ENCODE measurements at regions not wholly inside any gene's neighbourhood (a gene's known extent, or its start where the extent isn't known, plus 50 kb on each side); places are given as distances from the start of the nearest gene placed in this dataset.

DNA sequence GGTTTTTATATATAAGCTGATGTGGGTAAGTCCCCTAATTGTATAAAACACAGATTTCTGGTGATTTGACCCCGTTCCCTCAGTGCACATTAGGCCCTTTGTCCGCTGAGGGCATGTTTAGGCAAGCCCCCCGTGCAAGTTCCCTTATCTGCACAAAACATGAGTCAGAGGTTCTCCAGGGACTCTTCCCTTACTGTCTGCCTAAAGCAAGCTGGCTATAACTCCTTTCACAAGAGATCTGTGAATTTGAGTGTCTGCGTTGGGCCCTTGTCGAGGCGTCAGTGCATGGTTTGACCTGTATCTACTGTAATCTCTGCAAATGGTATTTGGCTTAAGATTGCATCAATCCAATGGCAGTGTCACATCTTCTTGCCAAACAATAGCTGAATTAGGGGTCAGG, 712.8 kb downstream of the CDH8 start:
- DNase-seq (ENCODE audit: low read depth in 2 of 2): no peak

DNA sequence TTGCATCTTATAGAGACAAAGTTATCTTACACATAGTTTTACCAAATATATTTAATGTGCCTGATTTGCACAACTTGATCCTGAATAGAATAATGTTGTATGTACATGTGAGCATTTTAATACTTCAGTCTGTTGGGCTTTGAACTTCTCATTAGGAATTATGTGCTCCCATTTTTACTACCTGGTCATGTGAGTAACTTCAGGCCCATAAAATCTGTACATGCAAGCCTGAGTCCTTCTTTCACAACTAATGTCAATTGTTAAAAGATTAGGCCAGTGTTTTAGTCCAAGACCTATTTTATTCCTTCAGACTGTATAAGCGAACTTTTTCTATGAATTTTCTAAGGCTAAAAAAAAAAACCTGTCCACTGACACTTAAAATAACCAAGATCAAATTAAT, 715.4 kb downstream of the CDH8 start:
- DNase-seq (ENCODE audit: low read depth in 2 of 2): no peak

GRCh38 chr16:61313931-61314330, 722.3 kb downstream of the CDH8 start:
- no peak for DNase-seq (ENCODE audit: low read depth in 2 of 2)

DNA sequence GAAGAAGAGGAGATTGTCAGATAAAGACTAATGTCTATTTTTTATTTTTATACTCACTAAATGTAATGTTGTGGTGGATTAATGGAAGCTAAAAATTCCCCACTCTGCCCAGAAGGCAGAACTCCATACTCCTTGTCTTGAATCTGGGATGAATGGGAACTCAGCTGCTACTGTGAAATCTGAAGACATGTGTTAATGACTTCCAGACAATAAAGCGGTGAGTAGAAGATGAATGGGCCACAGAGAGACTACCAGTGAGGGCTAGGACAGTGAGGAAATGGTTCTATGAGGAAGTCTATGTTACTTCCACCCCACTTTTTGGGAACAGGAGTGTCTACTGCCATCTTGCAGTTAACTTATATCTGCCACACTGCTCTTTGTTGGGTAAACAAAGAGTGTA, 726.9 kb downstream of the CDH8 start:
- DNase-seq (ENCODE audit: low read depth in 2 of 2): no peak

- DNase-seq (ENCODE audit: low read depth in 2 of 2): no peak
Observed at GRCh38 chr16:61306204-61306603, 730.0 kb downstream of the CDH8 start.

DNA sequence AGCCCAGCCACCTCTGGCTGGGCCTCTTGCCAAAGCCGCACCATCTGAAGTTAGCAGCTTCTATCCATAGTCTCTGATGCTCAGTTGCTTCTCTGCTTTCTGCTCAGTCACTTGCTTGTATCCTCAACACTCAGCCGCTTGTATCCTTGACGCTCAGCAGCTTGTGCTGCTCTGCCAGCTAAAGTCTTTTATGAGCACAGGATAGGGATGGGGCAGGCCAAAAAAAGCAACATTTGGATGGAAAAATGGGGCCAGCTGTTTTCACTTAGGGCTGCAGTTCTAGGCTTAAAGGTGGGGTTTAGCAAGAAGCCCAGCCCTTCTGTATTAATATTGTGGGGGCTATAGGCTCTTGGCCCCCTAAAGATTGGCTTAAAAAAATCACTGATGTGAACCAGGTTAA, 739.4 kb downstream of the CDH8 start:
- no peak for DNase-seq (ENCODE audit: low read depth in 2 of 2)

DNA sequence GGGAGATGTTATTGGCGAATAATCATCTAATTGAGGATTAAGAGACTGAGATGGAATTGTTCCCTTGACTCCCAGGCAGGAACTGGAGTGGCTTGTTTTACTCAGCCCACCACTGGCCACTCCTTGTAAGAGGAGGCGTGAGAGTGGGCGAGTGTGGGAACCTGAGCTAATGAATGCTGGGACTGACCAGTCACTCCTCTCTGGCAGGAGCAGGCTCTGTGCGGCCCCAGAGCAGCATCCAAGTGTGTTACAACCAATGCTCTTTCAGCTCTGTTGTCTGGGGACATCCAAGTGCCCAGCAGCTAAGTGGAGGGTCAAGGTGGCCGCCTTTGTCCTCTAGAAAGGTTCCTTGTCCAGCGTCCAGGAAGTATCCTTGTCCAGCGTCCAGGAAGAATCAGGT, 739.9 kb downstream of the CDH8 start:
- no peak for DNase-seq (ENCODE audit: low read depth in 2 of 2)

DNA sequence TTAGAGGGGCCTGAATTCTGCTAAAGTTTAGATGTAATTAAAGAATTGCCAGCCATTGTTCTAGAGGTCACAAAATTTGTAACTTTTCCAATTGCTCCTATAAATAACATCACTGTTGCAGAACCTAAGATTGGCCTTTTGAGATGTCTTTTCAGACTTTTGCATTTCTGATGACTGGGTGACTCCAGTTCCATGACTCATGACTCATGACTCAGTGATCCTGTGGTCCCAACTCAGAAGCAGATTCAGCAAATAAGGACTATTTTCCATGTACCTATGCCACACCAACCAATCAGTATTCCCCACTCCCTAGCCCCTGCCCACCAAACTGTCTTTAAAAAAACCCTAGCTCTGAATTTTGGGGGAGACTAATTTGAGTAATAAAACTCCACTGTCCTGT, 740.9 kb downstream of the CDH8 start:
- DNase-seq (ENCODE audit: low read depth in 2 of 2): no peak

GRCh38 chr16:61289141-61289540, 747.1 kb downstream of the CDH8 start:
- no peak for DNase-seq (ENCODE audit: low read depth in 2 of 2)

- no peak for DNase-seq (ENCODE audit: low read depth in 2 of 2)
Observed at GRCh38 chr16:61277849-61278248, 758.4 kb downstream of the CDH8 start.

DNA sequence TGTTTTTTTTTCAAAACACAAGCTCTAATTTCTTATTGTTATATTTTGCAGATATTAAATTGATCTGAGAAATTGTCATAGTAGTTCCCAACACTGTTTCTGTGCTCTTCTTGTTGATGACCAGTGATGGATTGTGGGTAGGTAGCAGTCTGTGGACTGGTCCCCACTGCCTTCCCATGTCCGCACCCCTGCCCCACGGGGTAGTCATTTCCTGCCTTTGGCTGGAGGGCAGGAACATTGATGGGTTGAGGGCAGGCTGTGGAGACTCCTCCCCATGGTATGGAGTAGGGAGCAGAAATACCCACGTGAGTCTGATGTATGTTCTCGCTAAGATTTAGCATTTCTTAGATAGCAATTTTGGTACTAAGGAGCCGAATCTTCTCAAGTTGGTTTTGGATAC, 762.0 kb downstream of the CDH8 start:
- DNase-seq (ENCODE audit: low read depth in 2 of 2): no peak

DNA sequence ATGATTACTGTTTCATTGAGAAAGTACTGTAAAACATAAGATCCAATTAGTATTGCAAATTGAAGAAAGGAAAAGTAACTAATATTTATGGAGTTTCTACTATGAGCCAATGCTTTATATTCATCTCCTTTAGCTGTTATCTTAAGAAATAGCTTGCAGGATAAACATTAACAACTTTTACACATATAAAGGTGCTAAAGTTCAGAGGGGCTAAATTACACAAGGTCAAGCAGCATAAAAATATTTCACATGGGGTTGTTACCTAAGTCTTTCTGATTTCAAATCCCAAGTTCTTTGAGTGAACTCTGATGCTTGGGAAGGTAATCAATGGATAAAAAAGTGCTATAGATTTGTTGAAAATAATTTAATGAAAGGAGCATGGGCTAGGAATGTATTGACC, 765.5 kb downstream of the CDH8 start:
- no peak for DNase-seq (ENCODE audit: low read depth in 2 of 2)

GRCh38 chr16:61263400-61263799, 772.8 kb downstream of the CDH8 start:
- DNase-seq (ENCODE audit: low read depth in 2 of 2): no peak

DNA sequence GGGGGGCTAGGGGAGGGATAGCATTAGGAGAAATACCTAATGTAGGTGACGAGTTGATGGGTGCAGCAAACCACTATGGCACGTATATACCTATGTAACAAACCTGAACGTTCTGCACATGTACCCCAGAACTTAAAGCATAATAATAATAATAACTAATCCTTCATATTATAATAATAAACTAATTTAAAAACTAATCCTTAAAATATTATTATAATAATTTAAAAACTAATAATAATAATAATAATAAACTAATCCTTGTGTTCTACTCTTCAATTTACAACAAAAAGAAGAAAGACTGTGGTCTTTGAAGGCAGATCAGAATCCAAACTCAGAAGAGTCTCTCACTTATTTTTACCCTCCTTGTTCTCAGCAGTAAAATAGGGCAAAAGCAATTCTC, 774.9 kb downstream of the CDH8 start:
- no peak for DNase-seq (ENCODE audit: low read depth in 2 of 2)

DNA sequence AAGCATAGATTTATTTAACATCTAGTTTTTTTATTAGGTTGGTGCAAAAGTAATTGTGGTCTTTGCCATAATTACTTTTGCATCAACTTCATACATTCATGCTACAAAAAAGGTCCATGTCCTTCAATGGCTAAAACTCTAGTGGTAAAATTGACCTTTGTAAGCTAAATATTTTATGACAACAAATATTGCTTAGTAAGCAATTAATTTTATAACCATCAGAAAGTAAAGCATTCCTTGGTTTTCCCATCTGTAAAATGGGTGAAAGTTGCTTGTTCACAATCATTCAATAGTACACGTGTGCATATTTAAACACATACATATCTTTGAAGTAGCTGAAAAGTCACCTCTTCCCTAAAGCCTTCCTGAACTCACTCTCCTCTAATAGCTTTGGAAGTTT, 789.6 kb downstream of the CDH8 start:
- no peak for DNase-seq (ENCODE audit: low read depth in 2 of 2)

DNA sequence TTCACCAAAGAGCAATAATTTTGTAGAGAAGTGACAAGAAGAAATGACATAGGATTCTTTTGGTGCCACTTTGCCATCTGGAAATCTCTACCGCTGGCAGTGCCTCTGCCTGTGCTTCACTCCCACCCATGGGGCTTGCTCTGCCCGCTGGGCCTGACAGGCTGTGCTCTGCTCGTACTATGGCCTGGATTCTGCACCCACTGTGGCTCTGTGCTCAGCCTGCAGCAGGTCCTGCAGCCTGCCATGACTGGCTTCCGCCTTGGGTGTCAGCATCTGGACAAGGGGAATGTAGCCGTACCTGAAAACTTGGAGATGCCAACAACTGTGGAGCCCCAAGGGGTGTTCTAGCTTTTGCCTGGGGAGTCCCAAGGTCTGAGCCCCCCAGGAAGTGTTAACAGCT, 792.3 kb downstream of the CDH8 start:
- DNase-seq (ENCODE audit: low read depth in 2 of 2): no peak

DNA sequence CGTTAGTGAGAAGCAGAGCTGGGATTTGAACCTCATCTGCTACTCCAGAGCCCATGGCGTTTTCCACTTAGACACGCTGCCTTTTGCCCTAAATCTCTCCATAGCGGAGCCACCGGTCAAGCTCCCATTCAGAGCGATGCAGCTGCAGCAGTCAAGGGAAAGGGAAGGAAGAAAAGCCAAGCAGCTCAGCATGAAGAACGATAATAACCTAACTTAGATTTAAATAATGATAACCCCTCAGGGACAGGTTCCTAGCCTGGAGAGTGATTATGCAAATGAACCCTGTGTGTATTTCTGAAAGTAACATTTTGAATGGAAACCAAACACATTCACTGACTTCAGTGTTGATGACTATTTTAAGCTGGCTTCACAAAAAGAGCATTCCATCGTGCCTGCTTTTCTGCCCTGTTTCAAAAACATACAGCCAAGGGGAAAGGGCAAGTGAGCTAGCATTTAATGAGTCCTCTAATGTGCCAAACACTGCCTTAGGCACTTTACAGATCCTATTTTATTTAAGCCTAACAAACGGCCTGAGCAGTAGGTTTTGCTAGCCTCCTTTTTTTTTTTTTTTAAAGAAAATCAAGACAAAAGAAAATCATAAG, 798.3 kb downstream of the CDH8 start:
- DNase-seq (ENCODE audit: low read depth in 2 of 2): no peak

DNA sequence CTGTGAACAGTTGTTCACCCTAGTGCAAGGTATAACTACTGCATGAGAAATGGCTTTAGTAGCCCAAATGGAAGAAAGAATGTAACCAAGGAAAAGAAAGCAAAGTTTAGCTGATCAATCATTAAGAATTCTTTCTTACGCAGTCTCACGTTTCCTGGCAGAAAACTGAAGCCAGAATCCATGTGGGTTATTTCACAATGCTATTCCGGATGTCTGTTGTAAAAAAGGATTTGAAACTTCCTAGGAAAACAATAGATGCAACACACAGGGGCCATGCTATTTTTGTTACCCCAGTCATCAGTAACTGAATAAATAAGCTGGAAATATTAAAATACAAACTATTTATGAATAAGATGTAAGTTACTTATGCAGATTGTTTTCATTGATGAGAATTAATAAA, 802.5 kb downstream of the CDH8 start:
- DNase-seq (ENCODE audit: low read depth in 2 of 2): no peak

DNA sequence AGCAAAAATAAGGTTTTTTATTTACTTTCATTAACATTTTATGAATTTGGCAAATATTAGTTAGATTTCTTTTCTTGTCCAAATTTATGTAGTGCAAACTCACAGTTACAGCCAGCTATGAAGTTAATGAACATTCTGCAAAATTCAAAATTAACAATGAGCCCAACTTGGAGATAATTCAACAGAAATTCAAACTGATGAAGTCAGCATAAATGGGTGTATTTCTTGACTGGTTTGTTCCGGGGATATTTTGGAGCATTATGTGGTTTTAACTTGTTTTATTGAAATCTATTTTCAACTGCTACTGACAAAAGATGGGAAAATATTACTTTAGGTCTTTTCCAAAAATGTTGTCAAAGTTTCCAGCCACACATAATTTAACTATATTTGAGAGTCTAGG, 807.9 kb downstream of the CDH8 start:
- no peak for DNase-seq (ENCODE audit: low read depth in 2 of 2)

GRCh38 chr16:61215605-61216004, 820.6 kb downstream of the CDH8 start:
- DNase-seq (ENCODE audit: low read depth in 2 of 2): no peak

DNA sequence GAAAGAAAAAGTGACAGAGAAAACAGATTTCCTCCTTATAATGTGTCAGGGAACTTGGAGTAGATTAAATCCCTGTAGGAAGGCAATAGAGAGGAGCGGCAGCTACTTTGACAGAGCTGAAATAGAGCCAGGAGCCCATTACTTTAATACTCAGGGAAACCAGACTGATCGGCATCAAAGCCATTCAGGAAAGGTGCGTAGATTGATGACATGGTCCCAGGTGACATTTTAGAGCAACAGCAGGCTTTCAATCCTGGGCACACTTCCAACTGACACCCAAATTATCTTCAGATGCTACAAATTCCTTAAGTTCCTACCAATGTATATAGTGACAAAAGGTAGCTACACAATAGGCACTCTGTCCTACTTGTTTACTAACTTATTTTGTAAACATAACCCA, 821.5 kb downstream of the CDH8 start:
- DNase-seq (ENCODE audit: low read depth in 2 of 2): no peak

- no peak for DNase-seq (ENCODE audit: low read depth in 2 of 2)
Observed at GRCh38 chr16:61210076-61210475, 826.2 kb downstream of the CDH8 start.

DNA sequence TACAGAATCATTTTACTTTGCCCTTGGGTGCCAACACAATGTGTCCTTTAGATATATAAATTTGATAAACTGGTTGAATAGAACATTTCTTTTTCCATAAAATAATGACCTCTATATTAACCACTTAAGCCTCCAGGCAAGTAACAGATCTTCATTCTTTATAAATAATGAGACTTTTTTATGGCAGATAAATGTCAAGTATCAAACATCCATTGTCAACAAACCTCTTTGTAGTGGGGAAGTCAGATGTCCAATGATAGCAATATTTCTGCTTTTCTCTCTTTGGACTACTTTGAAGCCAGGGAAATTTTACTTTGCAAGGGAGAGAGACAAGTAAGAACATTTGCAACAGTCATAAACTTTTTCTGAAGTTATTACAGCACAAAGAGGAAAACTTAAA, 841.2 kb downstream of the CDH8 start:
- DNase-seq (ENCODE audit: low read depth in 2 of 2): no peak

- no peak for DNase-seq (ENCODE audit: low read depth in 2 of 2)
Observed at GRCh38 chr16:61194573-61194972, 841.7 kb downstream of the CDH8 start.

DNA sequence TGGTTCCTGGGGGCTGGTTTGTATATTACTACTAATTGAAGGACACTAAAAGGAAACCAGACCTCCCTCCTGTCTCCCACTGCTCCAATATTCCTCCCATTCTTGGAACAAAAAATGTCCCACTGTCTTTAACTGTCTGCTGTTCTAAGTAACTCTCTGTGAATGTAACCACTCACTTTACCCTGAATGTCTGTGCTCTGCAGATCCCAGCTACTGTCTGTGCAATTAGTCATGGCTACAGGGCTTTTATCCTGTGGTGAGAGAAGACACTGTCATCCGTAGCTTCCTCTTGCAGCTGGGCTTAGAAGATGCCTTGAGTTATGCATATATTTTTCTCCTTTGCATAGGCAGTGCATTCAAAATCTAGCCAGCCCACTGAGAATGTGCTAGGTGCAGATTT, 853.8 kb downstream of the CDH8 start:
- no peak for DNase-seq (ENCODE audit: low read depth in 2 of 2)
